ENCODE measurements at regions not wholly inside any gene's neighbourhood (a gene's known extent, or its start where the extent isn't known, plus 50 kb on each side); places are given as distances from the start of the nearest gene placed in this dataset.

DNA sequence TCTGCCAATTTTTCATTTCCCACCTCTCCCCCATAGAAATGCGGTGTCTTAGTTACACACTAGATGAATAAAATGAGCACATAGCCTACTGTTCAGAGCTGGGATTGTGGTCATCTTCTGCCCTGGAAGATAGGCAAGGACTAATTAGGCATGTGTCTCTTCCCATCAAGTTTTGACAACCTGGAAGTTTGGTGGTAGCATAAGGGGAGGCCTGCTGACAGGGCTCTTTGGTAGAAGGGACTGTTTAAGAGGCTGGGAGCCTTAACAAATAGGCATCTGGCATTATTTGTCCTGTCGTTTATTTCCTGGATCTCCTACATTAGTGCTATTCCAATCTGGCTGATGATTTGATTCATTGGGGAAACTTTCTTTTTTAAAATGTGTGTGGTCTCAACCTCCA is 512.3 kb downstream of the ZNF385D start (continued):
- TF ChIP-seq, protein P1, sequence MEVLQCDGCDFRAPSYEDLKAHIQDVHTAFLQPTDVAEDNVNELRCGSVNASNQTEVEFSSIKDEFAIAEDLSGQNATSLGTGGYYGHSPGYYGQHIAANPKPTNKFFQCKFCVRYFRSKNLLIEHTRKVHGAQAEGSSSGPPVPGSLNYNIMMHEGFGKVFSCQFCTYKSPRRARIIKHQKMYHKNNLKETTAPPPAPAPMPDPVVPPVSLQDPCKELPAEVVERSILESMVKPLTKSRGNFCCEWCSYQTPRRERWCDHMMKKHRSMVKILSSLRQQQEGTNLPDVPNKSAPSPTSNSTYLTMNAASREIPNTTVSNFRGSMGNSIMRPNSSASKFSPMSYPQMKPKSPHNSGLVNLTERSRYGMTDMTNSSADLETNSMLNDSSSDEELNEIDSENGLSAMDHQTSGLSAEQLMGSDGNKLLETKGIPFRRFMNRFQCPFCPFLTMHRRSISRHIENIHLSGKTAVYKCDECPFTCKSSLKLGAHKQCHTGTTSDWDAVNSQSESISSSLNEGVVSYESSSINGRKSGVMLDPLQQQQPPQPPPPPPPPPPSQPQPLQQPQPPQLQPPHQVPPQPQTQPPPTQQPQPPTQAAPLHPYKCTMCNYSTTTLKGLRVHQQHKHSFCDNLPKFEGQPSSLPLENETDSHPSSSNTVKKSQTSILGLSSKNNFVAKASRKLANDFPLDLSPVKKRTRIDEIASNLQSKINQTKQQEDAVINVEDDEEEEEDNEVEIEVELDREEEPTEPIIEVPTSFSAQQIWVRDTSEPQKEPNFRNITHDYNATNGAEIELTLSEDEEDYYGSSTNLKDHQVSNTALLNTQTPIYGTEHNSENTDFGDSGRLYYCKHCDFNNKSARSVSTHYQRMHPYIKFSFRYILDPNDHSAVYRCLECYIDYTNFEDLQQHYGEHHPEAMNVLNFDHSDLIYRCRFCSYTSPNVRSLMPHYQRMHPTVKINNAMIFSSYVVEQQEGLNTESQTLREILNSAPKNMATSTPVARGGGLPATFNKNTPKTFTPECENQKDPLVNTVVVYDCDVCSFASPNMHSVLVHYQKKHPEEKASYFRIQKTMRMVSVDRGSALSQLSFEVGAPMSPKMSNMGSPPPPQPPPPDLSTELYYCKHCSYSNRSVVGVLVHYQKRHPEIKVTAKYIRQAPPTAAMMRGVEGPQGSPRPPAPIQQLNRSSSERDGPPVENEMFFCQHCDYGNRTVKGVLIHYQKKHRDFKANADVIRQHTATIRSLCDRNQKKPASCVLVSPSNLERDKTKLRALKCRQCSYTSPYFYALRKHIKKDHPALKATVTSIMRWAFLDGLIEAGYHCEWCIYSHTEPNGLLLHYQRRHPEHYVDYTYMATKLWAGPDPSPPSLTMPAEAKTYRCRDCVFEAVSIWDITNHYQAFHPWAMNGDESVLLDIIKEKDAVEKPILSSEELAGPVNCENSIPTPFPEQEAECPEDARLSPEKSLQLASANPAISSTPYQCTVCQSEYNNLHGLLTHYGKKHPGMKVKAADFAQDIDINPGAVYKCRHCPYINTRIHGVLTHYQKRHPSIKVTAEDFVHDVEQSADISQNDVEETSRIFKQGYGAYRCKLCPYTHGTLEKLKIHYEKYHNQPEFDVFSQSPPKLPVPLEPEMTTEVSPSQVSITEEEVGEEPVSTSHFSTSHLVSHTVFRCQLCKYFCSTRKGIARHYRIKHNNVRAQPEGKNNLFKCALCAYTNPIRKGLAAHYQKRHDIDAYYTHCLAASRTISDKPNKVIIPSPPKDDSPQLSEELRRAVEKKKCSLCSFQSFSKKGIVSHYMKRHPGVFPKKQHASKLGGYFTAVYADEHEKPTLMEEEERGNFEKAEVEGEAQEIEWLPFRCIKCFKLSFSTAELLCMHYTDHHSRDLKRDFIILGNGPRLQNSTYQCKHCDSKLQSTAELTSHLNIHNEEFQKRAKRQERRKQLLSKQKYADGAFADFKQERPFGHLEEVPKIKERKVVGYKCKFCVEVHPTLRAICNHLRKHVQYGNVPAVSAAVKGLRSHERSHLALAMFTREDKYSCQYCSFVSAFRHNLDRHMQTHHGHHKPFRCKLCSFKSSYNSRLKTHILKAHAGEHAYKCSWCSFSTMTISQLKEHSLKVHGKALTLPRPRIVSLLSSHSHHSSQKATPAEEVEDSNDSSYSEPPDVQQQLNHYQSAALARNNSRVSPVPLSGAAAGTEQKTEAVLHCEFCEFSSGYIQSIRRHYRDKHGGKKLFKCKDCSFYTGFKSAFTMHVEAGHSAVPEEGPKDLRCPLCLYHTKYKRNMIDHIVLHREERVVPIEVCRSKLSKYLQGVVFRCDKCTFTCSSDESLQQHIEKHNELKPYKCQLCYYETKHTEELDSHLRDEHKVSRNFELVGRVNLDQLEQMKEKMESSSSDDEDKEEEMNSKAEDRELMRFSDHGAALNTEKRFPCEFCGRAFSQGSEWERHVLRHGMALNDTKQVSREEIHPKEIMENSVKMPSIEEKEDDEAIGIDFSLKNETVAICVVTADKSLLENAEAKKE (CRISPR knock-in tag; IDR thresholded peaks at IDR 0.05) = no peak
- TF ChIP-seq JUNB (IDR thresholded peaks at IDR 0.05; ENCODE audit: unreplicated experiment) (no peak), EZH2 (IDR thresholded peaks at IDR 0.05; ENCODE audit: low read depth, unreplicated experiment) (no peak), ZNF331 (CRISPR knock-in tag; IDR thresholded peaks at IDR 0.05; ENCODE audit: low read depth) (no peak), EZH2phosphoT487 (IDR thresholded peaks at IDR 0.05; ENCODE audit: unreplicated experiment) (no peak)

GRCh38 chr3:21237638-21238037 is 513.4 kb downstream of the ZNF385D start:
- TF ChIP-seq EZH2 (IDR thresholded peaks at IDR 0.05; ENCODE audit: low read depth, unreplicated experiment) = no peak
- no peak for TF ChIP-seq JUNB (IDR thresholded peaks at IDR 0.05; ENCODE audit: unreplicated experiment)
- TF ChIP-seq CREB1 (CRISPR knock-in tag; IDR thresholded peaks at IDR 0.05; ENCODE audit: low read depth) = no peak
- no peak for TF ChIP-seq ZNF114 (CRISPR knock-in tag; IDR thresholded peaks at IDR 0.05)
- H3K9me3 Mint-ChIP-seq = no peaks in the 10 kb centered on the region
- no peaks in the 10 kb centered on the region for H3K36me3 Mint-ChIP-seq (ENCODE audit: low read depth)
- peaks cover 3% of the 10 kb centered on the region; the same call in 2 of the 3 replicates for H3K4me1 Mint-ChIP-seq
- Histone ChIP-seq H3K4me2 (no peak overlapping the region), H3K9me2 (ENCODE audit: insufficient read depth) (0 out of 2 replicates have a peak, but pooled peaks cover 7% of the 10 kb centered on the region), H3F3A (replicated peaks; ENCODE audit: low read depth) (no peaks in the 10 kb centered on the region), H3K27ac (ENCODE audit: low read depth) (no peak overlapping the region), H3K27me3 (ENCODE audit: insufficient read depth) (no peaks in the 10 kb centered on the region), H3K4me1 (ENCODE audit: insufficient read depth) (no peaks in the 10 kb centered on the region), H3K36me3 (ENCODE audit: insufficient read depth) (no peaks in the 10 kb centered on the region), H3K4me3 (no peak overlapping the region), H3K79me2 (replicated peaks; ENCODE audit: insufficient read depth) (no peaks in the 10 kb centered on the region), H2AFZ (no peak overlapping the region), H4K20me1 (replicated peaks; ENCODE audit: insufficient read depth) (0 out of 2 replicates have a peak, but pooled peaks cover 2% of the 10 kb centered on the region)
- no peak overlapping the region for H3K27ac Mint-ChIP-seq
- ATAC-seq (no peak), DNase-seq (ENCODE audit: low spot score) (no peak)
- H3K27me3 Mint-ChIP-seq (ENCODE audit: insufficient read depth, low read depth, poor library complexity) = no peaks in the 10 kb centered on the region
- no peak overlapping the region for H3K4me3 Mint-ChIP-seq
